Breast epithelium (tissue), 3 donors: ENCODE measurements at regions not wholly inside any gene's neighbourhood (a gene's known extent, or its start where the extent isn't known, plus 50 kb on each side); places are given as distances from the start of the nearest gene placed in this dataset.

Experiments
- POLR2A ChIP-seq: fragments of 450-650 bp; IDR thresholded peaks from one replicate; pipeline ENCODE4 v1.6.1; 2016; ENCODE audit warnings: antibody characterized with exemption, mild to moderate bottlenecking, moderate library complexity
- POLR2AphosphoS5 ChIP-seq, 3 donors: sonication (generic); formaldehyde crosslinking; IDR thresholded peaks; one replicate each; pipeline ENCODE4 v1.6.1; 2017; ENCODE audit warnings: antibody characterized with exemption in 3 of 3
- TF ChIP-seq, protein P1 (sequence below), 3 donors: fragments of 450-650 bp; IDR thresholded peaks; one replicate each; pipeline ENCODE4 v1.5.1; 2016 to 2017; ENCODE audit warnings: antibody characterized with exemption in 3 of 3, mild to moderate bottlenecking in 3 of 3, moderate library complexity in 3 of 3

DNA sequence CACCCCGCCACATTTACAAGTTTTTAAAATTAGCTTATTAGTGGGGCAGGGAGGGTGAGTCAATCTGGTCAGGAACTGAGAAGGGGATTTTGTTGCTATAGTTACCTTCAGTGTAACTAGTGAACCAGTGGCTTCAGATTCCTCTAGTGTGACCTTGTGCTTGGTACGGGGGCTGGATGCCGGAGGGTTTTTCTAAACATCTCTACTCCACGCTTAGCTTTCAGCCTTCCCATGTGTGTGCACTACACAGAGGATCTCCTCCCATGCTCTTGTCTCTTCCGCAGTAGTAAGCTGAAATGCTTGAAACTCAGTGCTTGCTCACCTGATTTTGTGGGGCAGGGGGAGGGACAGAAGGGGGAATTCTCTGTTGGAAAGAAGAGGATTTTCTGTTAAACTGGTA, 67.9 kb upstream of the AKAP13 start:
- TF ChIP-seq POLR2A (no peak), POLR2AphosphoS5 (IDR thresholded peaks at IDR 0.05) (no peak)
- TF ChIP-seq, protein P1, sequence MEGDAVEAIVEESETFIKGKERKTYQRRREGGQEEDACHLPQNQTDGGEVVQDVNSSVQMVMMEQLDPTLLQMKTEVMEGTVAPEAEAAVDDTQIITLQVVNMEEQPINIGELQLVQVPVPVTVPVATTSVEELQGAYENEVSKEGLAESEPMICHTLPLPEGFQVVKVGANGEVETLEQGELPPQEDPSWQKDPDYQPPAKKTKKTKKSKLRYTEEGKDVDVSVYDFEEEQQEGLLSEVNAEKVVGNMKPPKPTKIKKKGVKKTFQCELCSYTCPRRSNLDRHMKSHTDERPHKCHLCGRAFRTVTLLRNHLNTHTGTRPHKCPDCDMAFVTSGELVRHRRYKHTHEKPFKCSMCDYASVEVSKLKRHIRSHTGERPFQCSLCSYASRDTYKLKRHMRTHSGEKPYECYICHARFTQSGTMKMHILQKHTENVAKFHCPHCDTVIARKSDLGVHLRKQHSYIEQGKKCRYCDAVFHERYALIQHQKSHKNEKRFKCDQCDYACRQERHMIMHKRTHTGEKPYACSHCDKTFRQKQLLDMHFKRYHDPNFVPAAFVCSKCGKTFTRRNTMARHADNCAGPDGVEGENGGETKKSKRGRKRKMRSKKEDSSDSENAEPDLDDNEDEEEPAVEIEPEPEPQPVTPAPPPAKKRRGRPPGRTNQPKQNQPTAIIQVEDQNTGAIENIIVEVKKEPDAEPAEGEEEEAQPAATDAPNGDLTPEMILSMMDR (IDR thresholded peaks at IDR 0.05), result no peak
